Superior temporal gyrus (tissue), 1 donor: ENCODE measurements at regions not wholly inside any gene's neighbourhood (a gene's known extent, or its start where the extent isn't known, plus 50 kb on each side); places are given as distances from the start of the nearest gene placed in this dataset.
"Not testable (repeated sequence)": the region's sequence is repeated elsewhere in the genome, so short reads cannot be mapped to it uniquely, and the experiment has no call there.

ENCODE experiments used
- DNase-seq: peaks from one replicate; pipeline ENCODE4 v3.0.0-alpha.2; 2016; ENCODE audit errors: extremely low spot score

GRCh38 chr1:188164459-188164858 lies 1335.7 kb downstream of the PLA2G4A start:
- DNase-seq = no peak

DNA sequence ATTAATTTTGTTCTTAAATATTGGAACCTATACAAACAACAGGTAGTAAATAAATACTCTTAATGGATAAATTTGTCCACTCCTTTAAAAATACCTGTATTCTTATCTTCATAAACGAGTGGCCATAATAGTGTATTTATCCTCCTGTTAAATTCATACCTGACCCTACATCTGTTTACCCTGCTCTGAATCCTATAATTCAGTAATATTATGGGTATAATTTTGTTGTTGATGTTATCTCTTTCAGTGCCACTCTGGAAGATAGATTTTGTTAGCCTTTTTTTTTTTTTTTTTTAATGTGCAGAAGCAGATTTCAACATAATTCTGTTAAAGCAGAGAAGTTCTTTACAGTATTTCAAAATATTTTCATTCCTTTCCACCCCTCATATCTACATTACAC lies 1337.9 kb downstream of the PLA2G4A start:
- no peak for DNase-seq

GRCh38 chr1:188169971-188170370 lies 1341.2 kb downstream of the PLA2G4A start:
- no peak for DNase-seq

GRCh38 chr1:188170411-188170810 lies 1341.7 kb downstream of the PLA2G4A start:
- no peak for DNase-seq

GRCh38 chr1:188170935-188171334 lies 1342.2 kb downstream of the PLA2G4A start:
- no peak for DNase-seq

- not testable (repeated sequence) for DNase-seq
Measured at GRCh38 chr1:188182063-188182462, 1353.3 kb downstream of the PLA2G4A start.

GRCh38 chr1:188188317-188188716 lies 1359.6 kb downstream of the PLA2G4A start:
- no peak for DNase-seq

- DNase-seq = no peak
Measured at GRCh38 chr1:188194916-188195315, 1366.2 kb downstream of the PLA2G4A start.

DNA sequence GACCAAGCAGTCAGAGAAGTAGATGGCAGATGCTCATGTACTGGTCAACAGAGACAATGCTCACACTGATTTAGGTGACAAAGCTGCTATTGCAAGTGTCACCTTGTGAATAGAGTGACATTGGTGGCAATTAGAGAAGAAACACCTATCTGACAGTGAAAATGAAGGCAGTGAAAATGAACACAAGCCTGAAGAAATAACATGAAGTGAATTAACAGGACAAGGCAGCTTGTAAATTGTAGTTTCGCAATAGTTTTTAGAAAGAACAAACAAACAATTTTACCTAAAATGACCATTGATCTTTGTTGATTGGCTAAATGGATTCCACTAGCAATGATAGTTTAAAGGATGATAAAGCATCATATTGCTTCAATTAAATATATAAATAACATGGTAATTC lies 1389.5 kb downstream of the PLA2G4A start:
- DNase-seq = no peak

GRCh38 chr1:188220051-188220450 lies 1391.3 kb downstream of the PLA2G4A start:
- DNase-seq = no peak

- no peak for DNase-seq
Measured at GRCh38 chr1:188224263-188224662, 1395.5 kb downstream of the PLA2G4A start.

- no peak for DNase-seq
Measured at GRCh38 chr1:188225975-188226374, 1397.2 kb downstream of the PLA2G4A start.

DNA sequence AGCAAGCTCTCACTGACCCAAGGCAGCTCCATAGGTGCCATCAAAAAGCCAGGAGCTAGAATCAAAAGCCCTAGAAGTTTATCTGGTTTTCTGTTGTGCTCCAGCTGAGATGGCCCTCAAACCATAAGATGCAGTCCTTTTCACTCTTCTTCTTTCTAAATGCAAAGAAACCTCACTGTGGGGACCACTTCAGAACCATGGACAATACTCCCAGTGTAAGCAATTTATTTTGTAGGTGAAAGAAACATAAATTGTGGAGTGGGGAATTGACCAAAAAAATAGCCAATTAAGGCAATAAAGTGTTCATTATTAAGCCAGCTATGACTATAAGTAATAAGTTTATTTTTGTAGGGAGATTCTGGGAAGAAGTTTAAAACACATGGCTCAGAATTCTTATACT lies 1399.9 kb downstream of the PLA2G4A start:
- no peak for DNase-seq

DNA sequence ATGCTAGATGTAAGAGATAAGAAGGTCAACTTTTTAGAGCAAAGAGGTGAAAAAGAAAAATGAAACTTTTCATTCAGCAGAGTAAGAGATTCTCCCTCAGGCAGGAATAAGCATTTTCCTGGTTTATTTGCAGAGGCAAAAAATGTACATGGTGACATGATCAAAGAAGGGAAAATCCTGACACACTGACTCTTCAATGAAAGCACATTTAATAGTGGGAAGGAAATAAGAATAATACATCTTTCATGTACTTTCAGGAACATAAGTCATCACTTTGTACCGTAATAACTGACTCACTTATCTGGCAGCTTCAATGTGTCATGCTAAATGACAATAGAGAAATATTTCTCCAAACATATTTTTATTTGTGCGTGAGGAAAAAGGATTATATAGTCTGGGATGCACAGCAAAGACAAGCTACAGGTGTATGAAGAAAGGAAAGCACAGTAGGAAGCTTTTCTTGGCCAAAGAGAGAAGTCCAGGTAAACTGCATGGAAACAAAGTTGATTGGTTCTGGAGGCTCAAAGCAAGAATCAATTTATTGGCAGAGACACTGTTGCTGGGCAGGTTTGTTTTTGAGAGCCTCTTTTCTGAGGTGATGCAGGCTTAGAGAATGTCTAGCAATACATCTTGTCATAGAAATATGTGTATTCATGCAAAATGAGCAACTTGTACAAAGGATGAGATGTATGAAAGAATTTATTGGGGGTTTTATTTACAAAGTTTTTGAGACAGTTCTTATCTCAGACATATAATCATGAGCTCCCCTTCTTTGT lies 1409.0 kb downstream of the PLA2G4A start:
- DNase-seq = no peak

DNA sequence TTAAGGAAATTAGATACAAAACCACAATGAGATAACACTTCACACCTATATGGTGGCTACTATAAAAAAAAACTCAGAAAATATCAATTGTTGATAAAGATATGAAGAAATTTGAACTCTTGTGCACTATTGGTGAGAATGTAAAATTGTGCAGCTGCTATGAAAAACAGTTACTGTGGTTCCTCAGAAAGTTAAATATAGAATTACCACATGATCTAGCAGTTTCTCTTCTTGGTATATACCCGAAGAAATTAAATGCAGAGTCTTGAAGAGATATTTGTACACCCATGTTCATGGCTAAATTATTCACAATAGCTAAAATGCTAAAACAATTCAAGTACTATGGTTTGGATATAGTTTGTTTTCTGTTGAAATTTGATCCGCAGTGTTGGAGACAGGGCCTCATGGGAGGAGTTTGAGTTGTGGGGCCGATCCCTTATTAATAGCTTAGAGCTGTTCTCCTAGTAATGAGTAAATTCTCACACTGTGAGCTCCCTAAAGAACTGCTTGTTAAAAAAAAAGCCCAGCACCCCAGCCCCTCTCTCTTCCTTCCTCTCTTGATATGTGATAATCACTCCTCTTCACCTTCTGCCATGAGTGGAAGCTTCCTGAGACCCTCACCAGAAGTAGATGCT lies 1412.1 kb downstream of the PLA2G4A start:
- no peak for DNase-seq

DNA sequence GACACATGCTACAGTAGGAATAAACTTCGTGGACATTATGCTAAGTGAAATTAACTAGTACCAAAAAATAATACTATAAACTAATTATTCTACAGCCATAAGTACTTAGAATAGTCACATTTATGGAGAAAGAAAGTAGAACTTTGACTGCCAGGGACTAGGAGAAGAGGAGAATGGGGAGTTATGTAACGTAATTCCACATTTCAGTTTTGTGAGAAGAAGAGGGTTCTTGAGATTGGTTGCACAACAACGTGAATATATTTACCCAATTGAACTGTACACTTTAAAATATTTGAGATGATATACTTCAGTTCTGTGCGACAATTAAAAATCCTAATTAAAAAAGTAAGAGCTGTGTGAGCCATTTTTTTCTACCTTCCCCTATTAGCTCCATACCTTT lies 1412.9 kb downstream of the PLA2G4A start:
- DNase-seq = no peak

GRCh38 chr1:188243456-188243855 lies 1414.7 kb downstream of the PLA2G4A start:
- no peak for DNase-seq

DNA sequence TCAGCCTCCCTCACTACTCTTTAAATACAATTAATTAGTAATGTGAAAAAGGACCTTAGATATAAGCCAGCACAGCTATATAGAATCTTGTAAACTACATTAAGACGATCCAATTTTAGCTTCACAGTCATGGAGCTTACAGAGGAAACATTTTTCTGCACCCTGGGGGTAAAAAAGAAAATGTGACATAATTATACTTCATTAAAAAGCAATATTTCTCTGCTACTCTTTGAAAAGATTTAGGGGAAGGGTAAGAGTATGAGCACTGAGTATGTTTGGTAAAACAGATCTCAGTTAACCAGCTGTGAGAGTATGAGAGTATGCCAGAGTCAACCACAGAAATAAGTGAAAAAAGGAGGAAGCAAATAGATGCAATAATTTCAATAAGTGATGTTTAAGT lies 1415.9 kb downstream of the PLA2G4A start:
- DNase-seq = no peak

- no peak for DNase-seq
Measured at GRCh38 chr1:188247255-188247654, 1418.5 kb downstream of the PLA2G4A start.

DNA sequence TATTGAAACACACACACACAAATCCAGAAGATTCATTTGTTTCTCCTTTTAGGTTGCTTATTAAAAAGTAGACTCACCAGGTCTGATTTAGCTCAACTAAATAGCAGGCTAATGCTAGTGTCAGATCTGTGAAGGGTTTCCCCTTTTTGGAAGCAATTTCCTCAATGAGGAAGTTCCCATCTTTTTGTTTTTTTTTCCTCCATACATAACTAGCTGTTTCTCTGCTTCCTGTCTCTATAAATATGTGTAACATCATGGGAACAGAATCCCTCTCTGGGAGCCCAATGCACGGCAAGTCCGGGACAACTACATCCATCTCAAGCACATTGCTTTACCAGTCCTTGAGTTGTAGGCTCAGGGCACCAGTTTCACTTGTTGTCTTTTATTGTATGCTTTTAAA lies 1421.1 kb downstream of the PLA2G4A start:
- DNase-seq = no peak

DNA sequence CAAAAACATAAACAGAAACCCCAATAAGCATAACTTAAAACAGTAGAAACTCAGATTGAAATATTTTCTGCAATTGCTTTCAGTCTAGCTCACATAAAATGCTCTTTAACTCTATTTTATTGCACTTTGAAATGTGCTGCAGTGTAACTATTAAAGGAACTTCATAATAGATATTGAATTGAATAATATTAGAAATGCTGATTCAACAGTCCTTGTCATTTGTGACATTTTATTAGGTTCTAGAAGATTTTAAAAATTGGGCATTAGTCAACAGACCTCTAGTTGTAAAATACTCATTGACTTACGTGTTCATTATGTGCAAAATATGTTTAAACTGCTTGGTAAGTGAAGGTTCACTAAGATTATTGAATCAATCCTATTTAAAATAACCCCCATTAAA lies 1422.3 kb downstream of the PLA2G4A start:
- no peak for DNase-seq

DNA sequence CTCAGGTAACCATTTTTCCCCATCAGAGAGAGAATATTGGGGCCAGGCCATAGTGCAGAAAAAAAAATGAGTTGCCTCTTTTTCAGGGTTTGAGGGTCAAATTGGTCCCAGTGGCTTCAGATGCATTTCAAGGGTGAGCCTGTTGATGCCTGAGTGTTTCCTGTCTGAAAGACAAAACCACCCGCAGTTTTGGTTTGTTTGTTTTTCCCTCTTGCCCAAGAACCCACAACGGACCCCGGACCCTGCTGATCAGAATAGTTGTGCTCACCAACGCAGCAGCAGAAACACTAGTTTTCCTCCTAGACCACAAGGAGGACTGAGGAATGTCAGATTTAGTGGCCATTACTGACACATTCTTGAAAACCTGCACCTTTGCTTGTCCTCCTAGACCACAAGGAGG lies 1433.1 kb downstream of the PLA2G4A start:
- DNase-seq = no peak

- no peak for DNase-seq
Measured at GRCh38 chr1:188269956-188270355, 1441.2 kb downstream of the PLA2G4A start.

GRCh38 chr1:188270497-188270896 lies 1441.7 kb downstream of the PLA2G4A start:
- no peak for DNase-seq
